ENCODE measurements at regions not wholly inside any gene's neighbourhood (a gene's known extent, or its start where the extent isn't known, plus 50 kb on each side); places are given as distances from the start of the nearest gene placed in this dataset.
"Not testable (repeated sequence)": the region's sequence is repeated elsewhere in the genome, so short reads cannot be mapped to it uniquely, and the experiment has no call there.

DNA sequence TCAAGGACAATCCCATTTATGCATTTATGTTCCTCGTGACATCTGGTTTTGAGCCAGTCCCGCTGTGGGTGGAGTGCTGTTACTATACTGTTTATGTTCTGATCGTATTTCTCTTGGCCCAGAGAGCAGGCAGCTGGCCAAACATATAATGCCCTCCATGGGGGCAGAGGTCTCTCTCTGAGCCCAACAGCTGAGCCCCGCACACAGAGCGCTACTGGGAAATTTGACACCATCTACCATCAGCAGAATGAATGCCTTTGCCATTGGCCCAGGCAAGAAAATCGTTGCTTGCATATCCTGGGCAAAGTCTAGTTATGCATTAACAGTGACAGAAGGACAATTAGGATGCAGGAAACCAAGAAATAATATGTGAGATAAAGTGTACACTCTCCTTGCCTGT, 126.8 kb upstream of the CACNA1A start:
- ATAC-seq (no peak), DNase-seq (no peak)
- Mint-ChIP-seq H3K27me3 (peaks cover 10% of the 10 kb centered on the region), H3K9me3 (peaks cover 4% of the 10 kb centered on the region), H3K4me1 (peaks cover 12% of the 10 kb centered on the region), H3K36me3 (ENCODE audit: low read depth) (no peaks in the 10 kb centered on the region), H3K4me3 (no peak overlapping the region), H3K27ac (no peak overlapping the region)

DNA sequence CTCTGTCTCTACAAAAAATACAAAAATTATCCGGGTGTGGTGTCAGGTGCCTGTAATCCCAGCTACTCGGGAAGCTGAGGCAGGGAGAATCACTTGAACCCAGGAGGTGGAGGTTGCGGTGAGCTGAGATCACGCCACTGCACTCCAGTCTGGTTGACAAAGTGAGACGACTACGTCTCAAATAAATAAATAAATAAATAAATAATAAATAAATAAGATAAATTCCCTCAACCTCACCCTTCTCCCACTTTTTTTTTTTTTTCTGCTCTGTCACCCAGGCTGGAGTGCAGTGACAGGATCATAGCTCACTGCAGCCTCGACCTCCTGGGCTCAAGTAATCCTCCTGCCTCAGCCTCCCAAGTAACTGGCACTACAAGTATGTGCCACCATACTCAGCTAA, 125.9 kb upstream of the CACNA1A start:
- not testable (repeated sequence) for H3K27ac Mint-ChIP-seq; H3K36me3 Mint-ChIP-seq (ENCODE audit: low read depth); ATAC-seq; H3K4me3 Mint-ChIP-seq; H3K4me1 Mint-ChIP-seq; H3K9me3 Mint-ChIP-seq; DNase-seq
- H3K27me3 Mint-ChIP-seq: peaks cover 17% of the 10 kb centered on the region

DNA sequence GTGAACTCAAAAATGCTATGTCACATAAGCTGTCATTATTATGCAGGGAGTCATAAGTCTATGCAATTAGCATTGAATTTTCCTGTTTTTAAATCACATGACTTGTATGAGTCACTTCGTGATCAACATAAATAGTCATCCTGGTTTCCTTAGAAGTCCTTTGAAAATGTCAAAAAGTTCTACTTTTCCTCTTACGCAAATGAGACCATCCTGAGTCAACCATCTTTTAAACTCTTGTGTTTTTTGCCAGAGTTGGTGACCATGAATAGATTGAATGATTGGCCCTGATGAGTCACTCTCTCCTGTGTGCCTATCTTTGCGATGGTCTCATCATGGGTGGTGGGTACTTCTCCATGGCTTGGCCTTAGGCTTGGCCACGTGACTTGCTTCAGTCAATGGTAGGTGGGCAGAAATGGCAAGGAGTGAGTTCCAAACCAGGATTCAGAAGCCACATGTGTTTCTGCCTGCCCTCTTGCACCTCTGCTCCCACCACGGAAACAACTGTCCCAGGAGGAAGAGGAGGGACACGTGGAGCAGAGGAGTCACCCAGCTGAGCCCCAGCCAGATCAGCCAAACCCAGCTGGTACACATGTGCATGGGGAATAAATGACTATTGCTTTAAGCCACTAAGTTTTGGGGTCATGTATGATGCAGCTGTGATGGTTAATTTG, 123.5 kb upstream of the CACNA1A start:
- H3K4me3 Mint-ChIP-seq: no peak overlapping the region
- ATAC-seq: peak; percentile 84
- peak overlapping the region; percentile 68 for H3K27ac Mint-ChIP-seq
- H3K9me3 Mint-ChIP-seq: peaks cover 4% of the 10 kb centered on the region
- peak; percentile 7 for DNase-seq
- no peaks in the 10 kb centered on the region for H3K36me3 Mint-ChIP-seq (ENCODE audit: low read depth)
- H3K4me1 Mint-ChIP-seq: peaks cover 9% of the 10 kb centered on the region
- peaks cover 24% of the 10 kb centered on the region for H3K27me3 Mint-ChIP-seq

DNA sequence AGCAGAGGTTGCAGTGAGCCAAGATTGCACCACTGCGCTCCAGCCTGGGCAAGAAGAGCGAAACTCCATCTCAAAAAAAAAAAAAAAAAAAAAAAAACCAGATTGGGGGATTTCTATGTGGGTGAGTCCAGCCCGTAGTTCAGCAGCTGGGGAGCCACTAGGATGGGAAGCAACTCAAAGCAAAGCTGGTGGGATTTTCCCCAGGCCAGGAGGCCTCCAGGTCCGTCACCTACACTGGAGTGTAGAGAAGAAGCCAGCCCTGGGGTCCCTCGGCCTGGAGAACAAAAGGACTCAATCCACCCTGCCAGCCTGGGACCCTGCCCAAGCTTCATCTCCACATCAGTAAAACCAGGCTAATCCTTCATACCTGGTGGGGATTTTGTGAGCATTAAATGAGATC, 121.3 kb upstream of the CACNA1A start:
- Mint-ChIP-seq H3K36me3 (ENCODE audit: low read depth) (no peaks in the 10 kb centered on the region), H3K27me3 (peaks cover 37% of the 10 kb centered on the region), H3K9me3 (peaks cover 4% of the 10 kb centered on the region), H3K27ac (no peak overlapping the region), H3K4me1 (peaks cover 9% of the 10 kb centered on the region), H3K4me3 (no peak overlapping the region)
- DNase-seq (no peak), ATAC-seq (no peak)

DNA sequence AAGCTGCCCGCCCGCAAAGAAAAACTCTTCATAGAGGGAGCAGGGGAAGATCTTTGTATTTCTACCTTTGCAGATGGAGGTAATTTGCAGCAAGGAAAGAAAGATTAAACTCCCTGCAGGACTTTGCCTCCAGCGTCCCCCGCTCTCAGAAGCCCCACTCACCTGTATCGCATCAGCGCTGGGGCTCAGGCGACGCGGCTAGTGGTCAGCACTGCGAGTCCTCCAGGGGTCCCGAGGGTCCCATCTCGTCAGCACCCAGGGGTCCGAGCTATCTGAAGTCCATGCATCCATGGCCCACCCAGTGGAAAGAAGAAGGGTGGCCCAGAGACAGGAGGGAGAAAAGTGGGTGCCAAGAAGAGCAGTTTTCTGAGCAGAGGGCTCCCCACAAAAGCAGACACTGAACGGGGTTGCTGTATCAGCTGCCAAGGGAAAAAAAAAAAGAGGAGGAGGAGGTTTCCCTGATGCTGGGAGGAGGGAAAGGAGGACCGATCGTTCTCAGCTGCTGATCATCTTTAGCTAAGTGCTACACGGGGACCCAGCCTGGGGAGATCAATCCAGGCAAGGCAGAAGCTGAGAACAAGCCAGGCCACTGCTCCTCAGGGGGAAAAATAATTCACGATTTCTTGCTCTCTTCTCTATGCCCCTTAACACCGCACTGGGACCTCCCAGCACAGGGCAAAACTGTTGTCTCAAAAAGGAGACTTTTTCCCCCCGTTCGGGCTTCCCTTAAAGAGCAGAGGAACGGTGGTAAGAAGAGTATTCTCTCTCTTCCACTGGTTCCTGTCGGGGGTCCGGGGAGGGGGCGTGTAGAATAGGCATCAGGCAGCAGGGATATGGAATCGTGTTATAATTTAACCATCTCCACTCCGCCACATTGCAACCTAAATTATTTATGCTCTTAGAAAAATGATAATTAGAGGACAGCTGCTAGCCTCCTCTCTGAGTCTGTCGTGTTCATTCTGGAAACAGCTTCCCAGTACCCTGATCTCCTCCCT, 117.7 kb upstream of the CACNA1A start:
- H3K9me3 Mint-ChIP-seq: no peaks in the 10 kb centered on the region
- H3K36me3 Mint-ChIP-seq (ENCODE audit: low read depth): no peaks in the 10 kb centered on the region
- peaks cover 2% of the 10 kb centered on the region for H3K4me1 Mint-ChIP-seq
- no peak for DNase-seq
- peaks cover 46% of the 10 kb centered on the region for H3K27me3 Mint-ChIP-seq
- ATAC-seq: no peak
- H3K4me3 Mint-ChIP-seq: no peak overlapping the region
- H3K27ac Mint-ChIP-seq: no peak overlapping the region

DNA sequence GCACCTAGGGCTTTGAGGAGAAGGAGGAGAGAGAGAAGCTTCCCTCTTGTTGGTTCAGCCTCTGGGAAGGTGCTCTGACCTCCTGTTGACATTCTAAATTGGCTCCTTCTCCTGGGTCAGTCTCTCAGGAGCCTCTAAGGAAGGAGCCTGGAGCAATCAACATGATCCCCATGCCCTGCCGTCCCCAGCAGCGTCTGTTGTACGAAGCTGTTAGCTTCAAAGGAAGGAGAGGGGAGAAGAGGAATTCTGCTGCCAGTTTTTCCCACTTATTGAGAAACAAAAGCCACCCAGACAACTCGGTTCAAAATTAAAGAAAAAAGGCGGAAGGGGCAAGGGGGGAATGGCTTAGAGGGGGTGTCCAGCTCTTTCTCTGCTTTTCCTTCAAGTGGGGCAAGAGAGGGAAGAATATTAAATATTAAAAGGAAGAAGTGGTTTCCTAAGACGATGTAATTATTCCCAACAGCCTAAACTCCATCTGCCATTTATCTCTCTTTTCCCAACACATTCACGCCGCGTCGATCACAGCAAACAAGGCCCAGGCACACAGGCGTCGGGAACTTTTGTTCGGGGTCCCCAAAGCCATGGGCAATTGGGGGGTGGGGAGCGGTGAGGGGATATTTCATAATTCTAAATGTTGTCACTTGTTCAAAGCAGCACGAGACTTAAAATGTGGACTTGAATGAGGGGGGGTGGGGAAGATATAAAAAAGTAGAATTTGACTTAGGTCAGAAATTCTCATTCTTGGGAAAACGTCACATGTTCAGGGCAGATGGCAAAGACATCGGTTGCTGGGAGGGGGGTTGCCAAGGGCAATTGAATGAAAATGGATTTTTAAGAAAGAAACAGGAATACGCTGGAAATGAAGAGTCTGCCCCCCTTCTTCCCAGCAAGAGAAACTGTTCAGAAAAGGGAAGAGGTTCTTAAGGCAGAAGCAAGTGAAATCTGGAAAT, 116.8 kb upstream of the CACNA1A start:
- H3K9me3 Mint-ChIP-seq: no peaks in the 10 kb centered on the region
- H3K4me1 Mint-ChIP-seq: peaks cover 2% of the 10 kb centered on the region
- DNase-seq (no peak), ATAC-seq (no peak)
- no peak overlapping the region for H3K27ac Mint-ChIP-seq
- no peaks in the 10 kb centered on the region for H3K36me3 Mint-ChIP-seq (ENCODE audit: low read depth)
- H3K4me3 Mint-ChIP-seq: no peak overlapping the region
- peaks cover 48% of the 10 kb centered on the region for H3K27me3 Mint-ChIP-seq

DNA sequence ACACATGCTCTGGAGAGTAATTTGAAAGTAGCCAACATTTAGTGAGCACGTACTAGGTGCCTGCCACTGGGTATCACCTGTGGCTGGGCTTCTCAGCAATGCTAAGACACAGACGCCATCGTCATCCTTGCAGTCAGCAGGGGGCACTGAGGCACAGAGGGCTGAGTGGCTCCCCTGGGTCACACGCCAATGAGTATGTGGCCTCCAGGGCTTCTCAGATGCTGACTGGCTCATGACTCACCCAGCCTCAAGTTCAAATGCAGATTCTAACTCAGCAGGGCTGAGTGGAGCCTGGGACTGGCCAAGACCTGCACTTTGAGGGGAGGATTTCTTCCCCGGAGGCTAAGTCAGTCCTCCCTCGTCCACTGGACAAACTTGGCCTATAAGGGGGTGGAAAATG, 115.1 kb upstream of the CACNA1A start:
- DNase-seq (peak; percentile 65), ATAC-seq (peak; percentile 98)
- H3K36me3 Mint-ChIP-seq (ENCODE audit: low read depth): no peaks in the 10 kb centered on the region
- H3K27me3 Mint-ChIP-seq: peaks cover 49% of the 10 kb centered on the region
- no peaks in the 10 kb centered on the region for H3K9me3 Mint-ChIP-seq
- peaks cover 2% of the 10 kb centered on the region for H3K4me1 Mint-ChIP-seq
- no peak overlapping the region for H3K27ac Mint-ChIP-seq
- no peak overlapping the region for H3K4me3 Mint-ChIP-seq

DNA sequence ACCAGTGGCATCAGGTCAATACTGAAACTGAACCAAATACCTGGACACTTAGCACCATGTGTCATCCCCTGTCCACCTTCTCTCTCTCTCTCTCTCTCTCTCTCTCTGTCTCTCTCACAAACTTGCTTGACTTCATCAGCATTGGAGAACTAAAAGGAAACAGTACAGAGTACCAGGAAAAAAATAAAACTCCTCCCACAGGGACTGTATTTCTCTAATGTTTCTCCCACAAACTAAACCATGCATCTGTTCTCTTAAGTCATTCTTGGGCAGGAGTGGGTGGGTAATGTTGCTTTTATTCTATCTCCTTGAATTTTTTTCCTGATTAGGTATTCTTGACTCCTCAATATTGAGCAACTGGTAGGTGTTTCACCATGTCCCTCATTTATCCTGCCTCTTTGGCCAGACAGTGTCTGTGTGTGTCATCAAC, 112.9 kb upstream of the CACNA1A start:
- no peaks in the 10 kb centered on the region for H3K9me3 Mint-ChIP-seq
- peaks cover 44% of the 10 kb centered on the region for H3K27me3 Mint-ChIP-seq
- no peak overlapping the region for H3K27ac Mint-ChIP-seq
- ATAC-seq: no peak
- no peak for DNase-seq
- H3K36me3 Mint-ChIP-seq (ENCODE audit: low read depth): no peaks in the 10 kb centered on the region
- no peak overlapping the region for H3K4me3 Mint-ChIP-seq
- H3K4me1 Mint-ChIP-seq: peaks cover 2% of the 10 kb centered on the region

DNA sequence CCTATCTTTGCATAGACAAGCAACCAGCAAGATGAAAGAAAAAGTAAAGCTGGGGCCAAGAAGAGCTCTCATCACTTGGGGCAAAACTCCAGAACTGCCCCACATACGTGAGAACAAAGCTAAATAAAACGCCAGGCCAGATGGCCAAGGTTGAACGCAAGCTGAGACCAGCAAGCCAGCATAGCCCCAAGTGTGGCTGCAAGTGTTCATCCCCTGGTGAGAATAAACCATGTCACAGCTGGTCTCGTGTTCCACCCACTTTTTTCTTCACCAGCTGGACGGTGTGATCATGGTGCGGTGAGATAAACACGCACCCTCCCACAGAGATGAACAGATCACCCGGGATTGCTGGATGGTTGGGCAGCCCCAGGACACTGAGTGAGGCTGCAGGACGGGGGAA, 109.6 kb upstream of the CACNA1A start:
- DNase-seq: no peak
- no peaks in the 10 kb centered on the region for H3K36me3 Mint-ChIP-seq (ENCODE audit: low read depth)
- no peak overlapping the region for H3K4me3 Mint-ChIP-seq
- H3K4me1 Mint-ChIP-seq: no peaks in the 10 kb centered on the region
- H3K27ac Mint-ChIP-seq: no peak overlapping the region
- no peaks in the 10 kb centered on the region for H3K9me3 Mint-ChIP-seq
- H3K27me3 Mint-ChIP-seq: peaks cover 26% of the 10 kb centered on the region
- no peak for ATAC-seq

DNA sequence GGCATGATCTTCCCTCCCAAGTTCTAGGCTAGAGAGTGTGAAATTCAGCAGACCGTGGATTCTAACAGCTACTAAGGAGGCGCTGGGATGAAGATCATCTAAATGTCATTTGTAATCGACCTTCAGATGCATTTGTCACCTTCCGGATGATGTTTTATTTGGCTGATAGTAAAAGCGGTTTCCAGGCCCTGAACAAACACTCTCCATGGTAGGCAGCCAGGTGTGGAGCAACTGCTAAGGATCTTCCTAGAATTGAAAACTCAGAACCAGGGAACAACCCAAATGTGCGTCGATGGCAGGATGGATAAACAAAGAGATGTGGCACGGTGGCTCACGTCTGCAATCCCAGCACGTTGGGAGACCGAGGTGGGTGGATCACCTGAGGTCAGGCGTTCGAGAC, 107.2 kb upstream of the CACNA1A start:
- H3K4me3 Mint-ChIP-seq: no peak overlapping the region
- peaks cover 19% of the 10 kb centered on the region for H3K27me3 Mint-ChIP-seq
- no peak overlapping the region for H3K27ac Mint-ChIP-seq

DNA sequence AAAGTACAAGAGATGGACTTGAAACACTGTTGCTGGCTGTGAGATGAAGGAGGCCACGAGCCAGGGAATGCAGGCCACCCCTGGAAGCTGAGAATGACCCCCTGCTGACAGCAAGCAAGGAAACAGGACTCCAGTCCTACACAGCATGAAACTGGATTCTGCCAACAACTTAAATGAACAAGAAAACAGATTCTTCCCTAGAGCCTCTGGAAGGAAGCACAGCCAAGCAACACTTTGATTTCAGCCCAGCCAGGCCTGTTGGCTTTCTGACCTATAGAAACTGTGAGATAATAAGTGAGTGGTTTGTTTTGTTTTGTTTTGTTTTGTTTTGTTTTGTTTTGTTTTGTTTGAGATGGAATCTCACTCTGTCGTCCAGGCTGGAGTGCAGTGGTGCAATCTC, 105.3 kb upstream of the CACNA1A start:
- Mint-ChIP-seq H3K27ac (no peak overlapping the region), H3K27me3 (peaks cover 11% of the 10 kb centered on the region), H3K9me3 (no peaks in the 10 kb centered on the region), H3K36me3 (ENCODE audit: low read depth) (no peaks in the 10 kb centered on the region), H3K4me3 (no peak overlapping the region), H3K4me1 (peaks cover 7% of the 10 kb centered on the region)
- ATAC-seq (no peak), DNase-seq (no peak)

More for the DNA sequence above, 107.2 kb upstream of the CACNA1A start:
- ATAC-seq (no peak), DNase-seq (no peak)
- Mint-ChIP-seq H3K36me3 (ENCODE audit: low read depth) (no peaks in the 10 kb centered on the region), H3K9me3 (no peaks in the 10 kb centered on the region), H3K4me1 (peaks cover 7% of the 10 kb centered on the region)

DNA sequence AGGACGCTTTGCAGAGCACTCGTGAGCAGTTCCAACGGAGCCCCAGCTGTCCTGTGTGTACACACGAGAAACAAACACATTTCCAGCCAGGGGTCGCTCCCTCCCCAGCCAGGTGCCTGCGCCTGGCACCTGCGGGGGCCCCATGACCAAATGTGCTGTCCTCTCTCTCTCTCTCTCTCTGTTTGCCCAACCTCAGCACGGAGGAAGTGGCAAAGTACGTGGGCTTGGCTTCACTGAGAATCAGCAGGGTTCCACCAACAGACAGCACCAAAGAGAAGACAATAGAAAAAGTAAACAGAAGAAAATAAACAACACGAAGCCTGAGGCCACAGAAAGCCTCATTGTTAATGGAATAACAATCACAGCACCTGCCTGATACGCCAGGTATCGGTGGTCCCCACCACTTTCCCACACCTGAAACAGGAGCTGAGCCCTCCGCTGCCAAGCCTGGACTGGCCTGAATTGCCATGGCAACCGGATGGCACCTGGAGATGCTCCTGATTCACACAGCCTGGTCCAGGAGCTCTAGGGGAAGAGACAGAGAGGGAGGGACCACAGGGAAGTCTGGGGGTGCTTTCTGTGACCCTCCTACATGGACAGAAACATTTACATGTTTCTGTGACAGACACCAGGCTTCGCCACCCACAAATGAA, 103.9 kb upstream of the CACNA1A start:
- no peaks in the 10 kb centered on the region for H3K36me3 Mint-ChIP-seq (ENCODE audit: low read depth)
- ATAC-seq (no peak), DNase-seq (no peak)
- H3K27ac Mint-ChIP-seq: no peak overlapping the region
- H3K4me3 Mint-ChIP-seq: no peak overlapping the region
- no peaks in the 10 kb centered on the region for H3K9me3 Mint-ChIP-seq
- peaks cover 7% of the 10 kb centered on the region for H3K4me1 Mint-ChIP-seq
- H3K27me3 Mint-ChIP-seq: peaks cover 5% of the 10 kb centered on the region

DNA sequence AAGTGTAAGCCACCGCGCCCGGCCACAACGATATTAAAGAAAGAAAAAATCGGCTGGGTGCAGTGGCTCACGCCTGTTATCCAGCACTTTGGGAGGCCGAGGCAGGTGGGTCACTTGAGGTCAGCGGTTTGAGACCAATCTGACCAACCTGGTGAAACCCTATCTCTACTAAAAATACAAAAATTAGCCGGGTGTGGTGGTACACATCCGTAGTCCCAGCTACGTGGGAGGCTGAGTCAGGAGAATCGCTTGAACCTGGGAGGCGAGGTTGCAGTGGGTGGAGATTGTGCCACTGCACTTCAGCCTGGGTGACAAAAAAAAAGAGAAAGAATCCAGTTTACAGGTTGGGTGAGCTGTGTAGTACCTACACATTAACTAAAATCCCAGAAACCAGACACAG, 99.9 kb upstream of the CACNA1A start:
- H3K27me3 Mint-ChIP-seq: peaks cover 5% of the 10 kb centered on the region
- H3K9me3 Mint-ChIP-seq: no peaks in the 10 kb centered on the region
- no peaks in the 10 kb centered on the region for H3K36me3 Mint-ChIP-seq (ENCODE audit: low read depth)
- ATAC-seq: no peak
- DNase-seq: no peak
- no peak overlapping the region for H3K27ac Mint-ChIP-seq
- no peak overlapping the region for H3K4me3 Mint-ChIP-seq
- peaks cover 7% of the 10 kb centered on the region for H3K4me1 Mint-ChIP-seq
